Upper lobe of right lung (tissue), 1 donor: ENCODE measurements at regions not wholly inside any gene's neighbourhood (a gene's known extent, or its start where the extent isn't known, plus 50 kb on each side); places are given as distances from the start of the nearest gene placed in this dataset.

Experiments used
- ATAC-seq: fragments of 200-7000 bp; cut with Tn5 transposase; one replicate; pipeline ENCODE4 v1.9.1; 2020; ENCODE audit warnings: mild to moderate bottlenecking, moderate library complexity
- DNase-seq: peaks from one replicate; pipeline ENCODE4 v3.0.0-alpha.2; 2020
- H3K27ac ChIP-seq: fragments of 200-600 bp; one replicate; pipeline ENCODE4 v1.8.0; 2022
- H3K27me3 ChIP-seq: fragments of 200-600 bp; one replicate; pipeline ENCODE4 v1.8.0; 2022; ENCODE audit warnings: mild to moderate bottlenecking
- H3K36me3 ChIP-seq: fragments of 200-600 bp; one replicate; pipeline ENCODE4 v1.8.0; 2022
- H3K4me1 ChIP-seq: fragments of 200-600 bp; one replicate; pipeline ENCODE4 v1.8.0; 2022
- H3K4me3 ChIP-seq: fragments of 200-600 bp; one replicate; pipeline ENCODE4 v1.8.0; 2022; ENCODE audit warnings: mild to moderate bottlenecking
- H3K9me3 ChIP-seq: fragments of 200-600 bp; one replicate; pipeline ENCODE4 v1.8.0; 2022
- CTCF ChIP-seq: fragments of 200-600 bp; IDR thresholded peaks from one replicate; pipeline ENCODE4 v1.8.0; 2022; ENCODE audit warnings: antibody characterized with exemption
- intact Hi-C: fragments of 100-400 bp; cut with DNase I; formaldehyde crosslinking; loops from one replicate; pipeline ENCODE4 v1.11.0; 2022
- donor health status: DM: no; HTN: yes; CAD: no; lungs with severe emphysema.

DNA sequence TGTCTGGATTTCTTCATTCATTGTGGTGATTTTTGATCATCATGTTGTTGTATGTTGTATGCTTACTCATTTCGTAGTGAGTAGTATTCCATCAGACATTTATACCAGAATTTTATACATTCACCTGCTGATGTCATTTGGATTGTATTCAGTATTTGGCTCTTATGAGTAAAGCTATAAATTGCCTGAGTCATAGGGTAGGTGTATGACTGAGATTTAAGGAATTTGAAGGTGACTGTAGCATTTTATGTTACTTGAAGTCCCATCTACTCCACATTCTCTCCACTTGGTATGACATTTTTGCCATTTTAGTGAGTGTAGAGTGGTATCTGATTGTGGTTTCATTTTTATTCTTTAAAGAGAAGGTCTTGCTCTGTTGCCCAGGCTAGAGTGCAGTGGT is 548.2 kb downstream of the TBC1D22A start:
- intact Hi-C loops, result no loop called here
- no peak for ATAC-seq
- no peak for DNase-seq
- no peaks in the 10 kb centered on the region for H3K4me1 ChIP-seq
- H3K27me3 ChIP-seq, result no peaks in the 10 kb centered on the region
- H3K4me3 ChIP-seq, result no peak overlapping the region
- no peak for TF ChIP-seq CTCF
- H3K9me3 ChIP-seq, result peaks cover 5% of the 10 kb centered on the region
- no peak overlapping the region for H3K27ac ChIP-seq
- no peaks in the 10 kb centered on the region for H3K36me3 ChIP-seq

GRCh38 chr22:47309946-47310345 is 547.5 kb downstream of the TBC1D22A start:
- no peak for TF ChIP-seq CTCF
- Histone ChIP-seq H3K4me1 (no peaks in the 10 kb centered on the region), H3K27ac (no peak overlapping the region), H3K27me3 (no peaks in the 10 kb centered on the region), H3K4me3 (no peak overlapping the region), H3K9me3 (peaks cover 5% of the 10 kb centered on the region), H3K36me3 (no peaks in the 10 kb centered on the region)
- no peak for ATAC-seq
- no peak for DNase-seq
- intact Hi-C loops, result no loop called here

DNA sequence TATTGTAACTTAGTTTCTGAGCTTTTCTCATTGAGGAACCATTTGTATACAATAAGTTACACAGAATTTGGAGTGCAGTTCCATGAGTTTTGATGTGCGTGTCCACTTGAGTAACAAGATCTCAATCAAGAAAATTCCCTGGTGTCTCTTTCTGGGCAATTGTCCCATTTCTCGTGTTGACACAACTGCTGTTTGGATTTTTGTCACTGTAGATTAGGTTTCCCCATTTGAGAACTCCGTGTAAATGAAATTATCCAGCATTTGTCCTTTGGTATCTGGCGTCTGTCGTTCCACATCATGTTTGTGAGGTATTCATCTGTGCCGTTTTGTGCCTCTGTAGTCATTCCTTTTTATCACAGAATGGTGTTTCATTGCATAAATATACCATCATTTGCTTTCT is 547.0 kb downstream of the TBC1D22A start:
- Histone ChIP-seq H3K4me3 (no peak overlapping the region), H3K4me1 (no peaks in the 10 kb centered on the region), H3K9me3 (peaks cover 2% of the 10 kb centered on the region), H3K27ac (no peak overlapping the region), H3K36me3 (no peaks in the 10 kb centered on the region), H3K27me3 (no peaks in the 10 kb centered on the region)
- intact Hi-C loops, result no loop called here
- no peak for ATAC-seq
- TF ChIP-seq CTCF, result no peak
- DNase-seq, result no peak

- TF ChIP-seq CTCF, result no peak
- Histone ChIP-seq H3K4me1 (no peaks in the 10 kb centered on the region), H3K9me3 (no peaks in the 10 kb centered on the region), H3K36me3 (no peaks in the 10 kb centered on the region), H3K4me3 (no peak overlapping the region), H3K27ac (no peak overlapping the region), H3K27me3 (no peaks in the 10 kb centered on the region)
- intact Hi-C loops, result no loop called here
- DNase-seq (no peak), ATAC-seq (no peak)
These were observed 546.4 kb downstream of the TBC1D22A start for GRCh38 chr22:47308886-47309285.

GRCh38 chr22:47307822-47308221 is 545.4 kb downstream of the TBC1D22A start:
- no peak overlapping the region for H3K4me3 ChIP-seq
- DNase-seq (no peak), ATAC-seq (no peak)
- no peaks in the 10 kb centered on the region for H3K27me3 ChIP-seq
- TF ChIP-seq CTCF, result no peak
- no peaks in the 10 kb centered on the region for H3K4me1 ChIP-seq
- H3K36me3 ChIP-seq, result no peaks in the 10 kb centered on the region
- no peaks in the 10 kb centered on the region for H3K9me3 ChIP-seq
- intact Hi-C loops, result no loop called here
- no peak overlapping the region for H3K27ac ChIP-seq

- TF ChIP-seq CTCF, result no peak
- no peak overlapping the region for H3K27ac ChIP-seq
These were observed 544.9 kb downstream of the TBC1D22A start for GRCh38 chr22:47307326-47307725.

More at GRCh38 chr22:47307326-47307725, 544.9 kb downstream of the TBC1D22A start:
- ATAC-seq (no peak), DNase-seq (no peak)
- no peaks in the 10 kb centered on the region for H3K27me3 ChIP-seq
- intact Hi-C loops, result no loop called here
- H3K4me1 ChIP-seq, result no peaks in the 10 kb centered on the region
- H3K4me3 ChIP-seq, result no peak overlapping the region
- H3K36me3 ChIP-seq, result no peaks in the 10 kb centered on the region
- H3K9me3 ChIP-seq, result no peaks in the 10 kb centered on the region
